Memory B cell (primary cell): ENCODE measurements at regions not wholly inside any gene's neighbourhood (a gene's known extent, or its start where the extent isn't known, plus 50 kb on each side); places are given as distances from the start of the nearest gene placed in this dataset.
"Not testable (repeated sequence)": the region's sequence is repeated elsewhere in the genome, so short reads cannot be mapped to it uniquely, and the experiment has no call there.

Experiments
- ATAC-seq: fragments of 150-1000 bp; cut with Tn5 transposase; 2 replicates; pipeline ENCODE4 v1.10.0; 2021; ENCODE audit warnings: low read depth, mild to moderate bottlenecking, moderate library complexity
- DNase-seq, 2 donors: peaks; one replicate each; pipeline ENCODE4 v3.0.0; 2022; ENCODE audit warnings: low spot score in 2 of 2
- H3K27ac Mint-ChIP-seq: one replicate; pipeline ENCODE4 v1.8.0; 2022; ENCODE audit warnings: mild to moderate bottlenecking, moderate library complexity, mixed read lengths
- H3K27me3 Mint-ChIP-seq: one replicate; pipeline ENCODE4 v1.8.0; 2022; ENCODE audit warnings: mixed read lengths
- H3K36me3 Mint-ChIP-seq: one replicate; pipeline ENCODE4 v1.8.0; 2022; ENCODE audit warnings: mild to moderate bottlenecking, mixed read lengths
- H3K4me1 Mint-ChIP-seq: one replicate; pipeline ENCODE4 v1.8.0; 2022; ENCODE audit warnings: mixed read lengths
- H3K4me3 Mint-ChIP-seq: one replicate; pipeline ENCODE4 v1.8.0; 2022; ENCODE audit warnings: mild to moderate bottlenecking, moderate library complexity, mixed read lengths
- H3K9me3 Mint-ChIP-seq: one replicate; pipeline ENCODE4 v1.8.0; 2022; ENCODE audit warnings: mixed read lengths

- DNase-seq (no peak), ATAC-seq (no peak)
- no peaks in the 10 kb centered on the region for H3K36me3 Mint-ChIP-seq
- no peak overlapping the region for H3K27ac Mint-ChIP-seq
- H3K27me3 Mint-ChIP-seq, result no peaks in the 10 kb centered on the region
- no peaks in the 10 kb centered on the region for H3K4me1 Mint-ChIP-seq
- peaks cover 4% of the 10 kb centered on the region for H3K9me3 Mint-ChIP-seq
- no peak overlapping the region for H3K4me3 Mint-ChIP-seq
Observed at GRCh38 chr2:83113953-83114352, 1345.1 kb downstream of the SUCLG1 start.

DNA sequence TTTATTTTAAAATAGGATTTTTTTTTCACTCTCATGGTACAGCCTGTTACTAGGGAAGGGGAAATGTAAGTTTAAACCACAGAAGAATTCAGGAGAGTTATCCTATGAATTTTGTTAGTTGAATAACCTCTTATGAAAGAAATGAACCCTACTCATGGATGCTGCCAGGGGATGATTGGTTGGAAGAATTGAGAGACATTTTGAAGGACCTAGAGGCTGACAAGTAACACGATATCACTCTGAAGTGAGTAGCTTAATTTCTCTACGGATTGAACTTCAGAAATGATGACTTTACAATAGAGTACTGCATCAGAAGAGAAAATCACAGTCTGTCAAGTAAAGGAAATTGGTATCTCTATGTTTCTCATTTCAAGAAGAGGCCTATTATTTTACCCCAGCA is 1346.2 kb downstream of the SUCLG1 start:
- H3K4me3 Mint-ChIP-seq, result no peak overlapping the region
- H3K36me3 Mint-ChIP-seq, result no peaks in the 10 kb centered on the region
- H3K4me1 Mint-ChIP-seq, result no peaks in the 10 kb centered on the region
- no peak overlapping the region for H3K27ac Mint-ChIP-seq
- DNase-seq, result no peak
- H3K27me3 Mint-ChIP-seq, result no peaks in the 10 kb centered on the region
- H3K9me3 Mint-ChIP-seq, result peaks cover 4% of the 10 kb centered on the region
- ATAC-seq, result no peak

GRCh38 chr2:83109284-83109683 is 1349.8 kb downstream of the SUCLG1 start:
- DNase-seq, result no peak
- Mint-ChIP-seq H3K4me1 (no peaks in the 10 kb centered on the region), H3K4me3 (no peak overlapping the region), H3K36me3 (no peaks in the 10 kb centered on the region), H3K27ac (no peak overlapping the region), H3K9me3 (peaks cover 7% of the 10 kb centered on the region), H3K27me3 (no peaks in the 10 kb centered on the region)
- ATAC-seq, result no peak

- Mint-ChIP-seq H3K27me3 (no peaks in the 10 kb centered on the region), H3K27ac (no peak overlapping the region), H3K36me3 (no peaks in the 10 kb centered on the region), H3K4me3 (no peak overlapping the region), H3K9me3 (peaks cover 7% of the 10 kb centered on the region), H3K4me1 (no peaks in the 10 kb centered on the region)
- DNase-seq (no peak), ATAC-seq (no peak)
Observed at GRCh38 chr2:83106853-83107252, 1352.2 kb downstream of the SUCLG1 start.

- no peak overlapping the region for H3K27ac Mint-ChIP-seq
Observed at GRCh38 chr2:83104202-83104601, 1354.9 kb downstream of the SUCLG1 start.

GRCh38 chr2:83103613-83104012 is 1355.5 kb downstream of the SUCLG1 start:
- no peak for ATAC-seq
- DNase-seq, result no peak
- no peaks in the 10 kb centered on the region for H3K36me3 Mint-ChIP-seq
- peaks cover 6% of the 10 kb centered on the region for H3K9me3 Mint-ChIP-seq
- no peak overlapping the region for H3K27ac Mint-ChIP-seq
- no peaks in the 10 kb centered on the region for H3K27me3 Mint-ChIP-seq
- H3K4me1 Mint-ChIP-seq, result no peaks in the 10 kb centered on the region
- no peak overlapping the region for H3K4me3 Mint-ChIP-seq

More at GRCh38 chr2:83104202-83104601, 1354.9 kb downstream of the SUCLG1 start:
- Mint-ChIP-seq H3K27me3 (no peaks in the 10 kb centered on the region), H3K4me3 (no peak overlapping the region), H3K9me3 (peaks cover 7% of the 10 kb centered on the region), H3K36me3 (no peaks in the 10 kb centered on the region), H3K4me1 (no peaks in the 10 kb centered on the region)
- no peak for DNase-seq
- ATAC-seq, result no peak

- not testable (repeated sequence) for H3K4me3 Mint-ChIP-seq, ATAC-seq, H3K27ac Mint-ChIP-seq, DNase-seq, H3K9me3 Mint-ChIP-seq, H3K36me3 Mint-ChIP-seq, H3K27me3 Mint-ChIP-seq, H3K4me1 Mint-ChIP-seq
Observed at GRCh38 chr2:83089051-83089450, 1370.0 kb downstream of the SUCLG1 start.

GRCh38 chr2:83085869-83086268 is 1373.2 kb downstream of the SUCLG1 start:
- Mint-ChIP-seq H3K4me1 (no peaks in the 10 kb centered on the region), H3K27me3 (no peaks in the 10 kb centered on the region), H3K27ac (no peak overlapping the region), H3K36me3 (no peaks in the 10 kb centered on the region), H3K4me3 (no peak overlapping the region), H3K9me3 (peaks cover 5% of the 10 kb centered on the region)
- no peak for DNase-seq
- no peak for ATAC-seq

- H3K9me3 Mint-ChIP-seq, result peaks cover 4% of the 10 kb centered on the region
- ATAC-seq (no peak), DNase-seq (no peak)
- H3K27ac Mint-ChIP-seq, result no peak overlapping the region
- H3K27me3 Mint-ChIP-seq, result no peaks in the 10 kb centered on the region
- no peak overlapping the region for H3K4me3 Mint-ChIP-seq
- H3K4me1 Mint-ChIP-seq, result no peaks in the 10 kb centered on the region
- no peaks in the 10 kb centered on the region for H3K36me3 Mint-ChIP-seq
Observed at GRCh38 chr2:83081826-83082690, 1377.0 kb downstream of the SUCLG1 start.

DNA sequence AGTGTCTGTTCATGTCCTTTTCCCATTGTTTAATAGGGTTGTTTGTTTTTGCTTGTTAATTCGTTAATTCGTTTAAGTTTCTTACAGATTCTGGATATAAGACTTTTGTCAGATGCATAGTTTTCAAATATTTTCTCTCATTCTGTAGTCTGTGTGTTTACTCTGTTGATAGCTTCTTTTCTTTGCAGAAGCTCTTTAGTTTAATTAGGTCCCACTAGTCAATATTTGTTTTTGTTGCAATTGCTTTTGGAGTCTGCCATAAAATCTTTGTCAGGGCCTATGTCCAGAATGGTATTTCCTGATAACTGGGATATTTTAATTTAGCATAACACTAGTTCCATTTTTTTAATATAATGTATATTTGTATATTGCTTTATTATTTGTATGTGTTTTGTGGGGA is 1380.1 kb downstream of the SUCLG1 start:
- H3K4me1 Mint-ChIP-seq, result no peaks in the 10 kb centered on the region
- H3K4me3 Mint-ChIP-seq, result no peak overlapping the region
- peaks cover 3% of the 10 kb centered on the region for H3K9me3 Mint-ChIP-seq
- no peak overlapping the region for H3K27ac Mint-ChIP-seq
- H3K27me3 Mint-ChIP-seq, result no peaks in the 10 kb centered on the region
- DNase-seq (no peak), ATAC-seq (no peak)
- H3K36me3 Mint-ChIP-seq, result no peaks in the 10 kb centered on the region

DNA sequence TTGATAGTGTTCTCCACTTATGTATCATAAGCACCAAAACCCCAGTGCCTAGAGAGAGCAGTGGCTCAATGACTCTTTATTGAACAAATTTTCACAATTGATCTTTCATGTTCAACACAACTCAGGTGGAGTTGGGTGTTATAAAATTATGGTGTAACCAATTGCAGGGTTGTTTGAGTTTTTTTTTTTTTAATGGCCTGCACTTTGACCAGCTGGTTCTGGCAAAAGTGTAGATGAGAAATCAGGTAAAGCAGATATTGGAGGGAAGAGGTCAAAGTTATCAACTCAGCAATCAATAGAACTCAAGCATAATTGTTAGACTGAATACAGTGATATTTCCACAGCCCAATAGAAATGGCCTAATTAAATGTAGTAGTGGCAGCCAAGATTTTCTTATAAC is 1386.3 kb downstream of the SUCLG1 start:
- Mint-ChIP-seq H3K4me1 (no peaks in the 10 kb centered on the region), H3K27ac (no peak overlapping the region), H3K4me3 (no peak overlapping the region), H3K36me3 (no peaks in the 10 kb centered on the region), H3K9me3 (peaks cover 6% of the 10 kb centered on the region), H3K27me3 (no peaks in the 10 kb centered on the region)
- no peak for ATAC-seq
- no peak for DNase-seq

- H3K36me3 Mint-ChIP-seq, result no peaks in the 10 kb centered on the region
- H3K27ac Mint-ChIP-seq, result no peak overlapping the region
- no peak overlapping the region for H3K4me3 Mint-ChIP-seq
- no peaks in the 10 kb centered on the region for H3K4me1 Mint-ChIP-seq
- no peaks in the 10 kb centered on the region for H3K27me3 Mint-ChIP-seq
- DNase-seq (no peak), ATAC-seq (no peak)
- peaks cover 6% of the 10 kb centered on the region for H3K9me3 Mint-ChIP-seq
Observed at GRCh38 chr2:83071914-83072313, 1387.2 kb downstream of the SUCLG1 start.

DNA sequence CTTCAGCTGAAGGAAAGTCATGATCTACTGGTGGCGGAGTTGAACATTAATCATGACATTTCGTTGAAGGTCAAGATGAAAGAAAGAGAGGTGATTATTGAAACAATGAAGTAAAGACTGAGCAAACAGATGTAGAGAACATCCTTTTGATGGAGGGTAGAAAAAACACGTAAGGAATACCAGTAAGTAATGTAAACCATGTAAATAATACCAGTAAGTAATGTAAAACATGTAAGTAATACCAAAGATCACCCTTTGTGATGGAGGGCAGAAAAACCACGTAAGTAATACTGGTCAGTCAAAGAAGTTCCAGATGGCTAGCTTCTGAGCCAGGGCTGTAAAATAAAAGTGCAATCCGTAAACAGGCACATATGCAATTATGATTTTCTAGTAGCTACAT is 1387.7 kb downstream of the SUCLG1 start:
- no peak for ATAC-seq
- H3K9me3 Mint-ChIP-seq, result peaks cover 6% of the 10 kb centered on the region
- H3K36me3 Mint-ChIP-seq, result no peaks in the 10 kb centered on the region
- no peaks in the 10 kb centered on the region for H3K4me1 Mint-ChIP-seq
- H3K27ac Mint-ChIP-seq, result no peak overlapping the region
- no peak overlapping the region for H3K4me3 Mint-ChIP-seq
- no peak for DNase-seq
- no peaks in the 10 kb centered on the region for H3K27me3 Mint-ChIP-seq

DNA sequence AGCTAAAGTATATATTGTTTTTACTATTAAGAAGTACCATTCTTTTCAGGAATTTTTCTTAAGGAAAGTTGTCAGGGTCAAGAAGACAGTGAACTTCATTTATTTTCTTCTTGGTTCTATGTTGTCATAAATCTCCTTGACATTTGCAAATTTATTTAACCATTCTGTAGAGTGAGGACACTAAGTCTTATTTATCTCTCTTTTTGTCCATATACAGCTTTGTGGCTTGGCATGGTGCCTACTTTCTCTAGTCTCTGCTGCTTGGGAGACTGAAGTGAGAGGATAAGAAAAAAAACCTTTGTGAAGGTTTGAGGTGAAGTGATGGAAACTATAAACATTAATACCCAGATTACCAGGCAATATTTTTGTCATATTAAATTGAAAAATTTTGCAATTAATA is 1389.4 kb downstream of the SUCLG1 start:
- H3K9me3 Mint-ChIP-seq, result peaks cover 4% of the 10 kb centered on the region
- H3K27me3 Mint-ChIP-seq, result no peaks in the 10 kb centered on the region
- no peak overlapping the region for H3K27ac Mint-ChIP-seq
- no peaks in the 10 kb centered on the region for H3K36me3 Mint-ChIP-seq
- DNase-seq, result no peak
- ATAC-seq, result no peak
- no peaks in the 10 kb centered on the region for H3K4me1 Mint-ChIP-seq
- H3K4me3 Mint-ChIP-seq, result no peak overlapping the region

DNA sequence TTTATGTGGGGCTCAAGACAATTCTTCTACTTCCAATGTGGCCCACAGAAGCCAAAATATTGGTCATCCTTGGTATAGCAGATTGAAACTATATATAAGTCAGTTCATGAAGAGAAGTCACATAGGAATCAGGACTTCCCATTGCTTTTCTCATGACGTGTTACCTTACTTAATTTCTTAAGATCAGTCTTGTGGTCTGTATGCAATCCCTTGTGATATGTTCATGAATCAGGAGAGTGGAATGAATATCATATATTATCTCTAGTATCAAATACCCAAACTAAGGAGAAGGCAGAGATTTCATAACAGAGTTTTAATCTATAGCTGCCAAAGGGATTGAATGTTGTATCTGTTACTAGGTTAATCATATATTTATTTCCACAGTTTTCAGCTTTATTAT is 1390.4 kb downstream of the SUCLG1 start:
- H3K9me3 Mint-ChIP-seq, result peaks cover 3% of the 10 kb centered on the region
- no peaks in the 10 kb centered on the region for H3K27me3 Mint-ChIP-seq
- DNase-seq, result no peak
- no peak for ATAC-seq
- no peak overlapping the region for H3K27ac Mint-ChIP-seq
- no peaks in the 10 kb centered on the region for H3K4me1 Mint-ChIP-seq
- no peak overlapping the region for H3K4me3 Mint-ChIP-seq
- H3K36me3 Mint-ChIP-seq, result no peaks in the 10 kb centered on the region
